Neural progenitor cell (in vitro differentiated cells): ENCODE measurements at regions not wholly inside any gene's neighbourhood (a gene's known extent, or its start where the extent isn't known, plus 50 kb on each side); places are given as distances from the start of the nearest gene placed in this dataset.

Source experiments
- DNase-seq: peaks from one replicate; pipeline ENCODE4 v3.0.0-alpha.2; 2016; ENCODE audit warnings: low spot score
- H2AFZ ChIP-seq: fragments of 200-600 bp; sonication (generic); replicated peaks from 2 replicates; pipeline ENCODE4 v1.6.1; 2016; ENCODE audit warnings: antibody characterized with exemption
- H3F3A ChIP-seq: fragments of 200-600 bp; sonication (generic); 2 replicates; pipeline ENCODE4 v1.6.1; 2016; ENCODE audit warnings: antibody characterized with exemption, low read depth
- H3K27ac ChIP-seq: fragments of 200-600 bp; sonication (generic); 2 replicates; pipeline ENCODE4 v1.5.1; 2016; ENCODE audit warnings: mild to moderate bottlenecking
- H3K27me3 ChIP-seq: fragments of 200-600 bp; sonication (generic); 2 replicates; pipeline ENCODE4 v1.6.1; 2016; ENCODE audit warnings: mild to moderate bottlenecking, moderate library complexity
- H3K36me3 ChIP-seq: fragments of 200-600 bp; sonication (generic); 2 replicates; pipeline ENCODE4 v1.5.1; 2016
- H3K4me1 ChIP-seq: fragments of 200-600 bp; sonication (generic); 2 replicates; pipeline ENCODE4 v1.6.1; 2016; ENCODE audit warnings: mixed run types
- H3K4me2 ChIP-seq: fragments of 200-600 bp; sonication (generic); 2 replicates; pipeline ENCODE4 v1.6.1; 2016
- H3K4me3 ChIP-seq: fragments of 200-600 bp; sonication (generic); 2 replicates; pipeline ENCODE4 v1.5.1; 2016
- H3K79me2 ChIP-seq: fragments of 200-600 bp; sonication (generic); 2 replicates; pipeline ENCODE4 v1.6.1; 2016; ENCODE audit warnings: low read depth
- H3K9ac ChIP-seq: fragments of 200-600 bp; sonication (generic); 2 replicates; pipeline ENCODE4 v1.6.1; 2016
- H3K9me3 ChIP-seq: fragments of 200-600 bp; sonication (generic); 2 replicates; pipeline ENCODE4 v1.5.1; 2016; ENCODE audit warnings: low read depth
- H4K20me1 ChIP-seq: fragments of 200-600 bp; sonication (generic); 2 replicates; pipeline ENCODE4 v1.6.1; 2016; ENCODE audit warnings: low read depth
- H3K27ac Mint-ChIP-seq: 3 replicates; pipeline ENCODE4 v1.8.0; 2021; ENCODE audit warnings: mixed read lengths
- H3K27me3 Mint-ChIP-seq: 2 replicates; pipeline ENCODE4 v1.8.0; 2022; ENCODE audit warnings: low read depth, mild to moderate bottlenecking, inconsistent platforms, moderate library complexity, mixed read lengths; ENCODE audit not compliant: insufficient read depth
- H3K36me3 Mint-ChIP-seq: 3 replicates; pipeline ENCODE4 v1.8.0; 2021; ENCODE audit warnings: mixed read lengths
- H3K4me1 Mint-ChIP-seq: 3 replicates; pipeline ENCODE4 v1.8.0; 2021; ENCODE audit warnings: mixed read lengths
- H3K4me3 Mint-ChIP-seq: 3 replicates; pipeline ENCODE4 v1.8.0; 2021; ENCODE audit warnings: mild to moderate bottlenecking, moderate library complexity, mixed read lengths
- H3K9me3 Mint-ChIP-seq: 3 replicates; pipeline ENCODE4 v1.8.0; 2020; ENCODE audit warnings: mixed read lengths
- EZH2 ChIP-seq: fragments of 200-600 bp; sonication (generic); IDR thresholded peaks from 2 replicates; pipeline ENCODE4 v1.6.1; 2017; ENCODE audit warnings: antibody characterized with exemption, mild to moderate bottlenecking, moderate library complexity
- EZH2phosphoT487 ChIP-seq: fragments of 200-600 bp; sonication (generic); IDR thresholded peaks from 2 replicates; pipeline ENCODE4 v1.6.1; 2017; ENCODE audit warnings: antibody characterized with exemption
- TF ChIP-seq, protein P1 (sequence below): fragments of 200-600 bp; sonication (generic); IDR thresholded peaks from 2 replicates; pipeline ENCODE4 v1.5.1; 2017; ENCODE audit warnings: antibody characterized with exemption, mild to moderate bottlenecking

DNA sequence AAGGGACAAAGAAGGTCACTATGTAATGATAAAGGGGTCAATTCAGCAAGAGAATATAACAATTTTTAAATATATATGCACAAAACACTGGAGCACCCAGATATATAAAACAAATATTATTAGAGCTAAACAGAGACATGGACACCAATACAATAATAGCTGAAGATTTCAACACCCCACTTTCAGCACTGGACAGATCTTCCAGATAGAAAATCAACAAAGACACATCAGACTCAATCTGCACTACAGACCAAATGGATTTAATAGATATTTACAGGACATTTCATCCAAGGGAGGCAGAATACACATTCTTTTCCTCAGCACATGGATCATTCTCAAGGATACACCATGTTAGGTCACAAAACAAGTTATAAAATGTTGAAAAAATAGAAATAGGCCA lies 111.4 kb downstream of the SOX3 start:
- Mint-ChIP-seq H3K4me3 (no peak overlapping the region), H3K27me3 (peaks cover 2% of the 10 kb centered on the region), H3K27ac (no peak overlapping the region), H3K36me3 (no peaks in the 10 kb centered on the region), H3K4me1 (peaks cover 9% of the 10 kb centered on the region), H3K9me3 (no peaks in the 10 kb centered on the region)
- no peak overlapping the region for H3K4me2 ChIP-seq
- H4K20me1 ChIP-seq: no peaks in the 10 kb centered on the region
- H3K27me3 ChIP-seq: no peaks in the 10 kb centered on the region
- no peak overlapping the region for H3K27ac ChIP-seq
- H3K9ac ChIP-seq: no peak overlapping the region
- H2AFZ ChIP-seq: no peak overlapping the region
- no peak for TF ChIP-seq EZH2phosphoT487
- no peak for TF ChIP-seq EZH2
- TF ChIP-seq, protein P1, sequence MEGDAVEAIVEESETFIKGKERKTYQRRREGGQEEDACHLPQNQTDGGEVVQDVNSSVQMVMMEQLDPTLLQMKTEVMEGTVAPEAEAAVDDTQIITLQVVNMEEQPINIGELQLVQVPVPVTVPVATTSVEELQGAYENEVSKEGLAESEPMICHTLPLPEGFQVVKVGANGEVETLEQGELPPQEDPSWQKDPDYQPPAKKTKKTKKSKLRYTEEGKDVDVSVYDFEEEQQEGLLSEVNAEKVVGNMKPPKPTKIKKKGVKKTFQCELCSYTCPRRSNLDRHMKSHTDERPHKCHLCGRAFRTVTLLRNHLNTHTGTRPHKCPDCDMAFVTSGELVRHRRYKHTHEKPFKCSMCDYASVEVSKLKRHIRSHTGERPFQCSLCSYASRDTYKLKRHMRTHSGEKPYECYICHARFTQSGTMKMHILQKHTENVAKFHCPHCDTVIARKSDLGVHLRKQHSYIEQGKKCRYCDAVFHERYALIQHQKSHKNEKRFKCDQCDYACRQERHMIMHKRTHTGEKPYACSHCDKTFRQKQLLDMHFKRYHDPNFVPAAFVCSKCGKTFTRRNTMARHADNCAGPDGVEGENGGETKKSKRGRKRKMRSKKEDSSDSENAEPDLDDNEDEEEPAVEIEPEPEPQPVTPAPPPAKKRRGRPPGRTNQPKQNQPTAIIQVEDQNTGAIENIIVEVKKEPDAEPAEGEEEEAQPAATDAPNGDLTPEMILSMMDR: no peak
- DNase-seq: no peak
- no peaks in the 10 kb centered on the region for H3K4me1 ChIP-seq
- H3K79me2 ChIP-seq: no peaks in the 10 kb centered on the region
- H3F3A ChIP-seq: no peaks in the 10 kb centered on the region
- no peak overlapping the region for H3K4me3 ChIP-seq
- no peaks in the 10 kb centered on the region for H3K36me3 ChIP-seq
- H3K9me3 ChIP-seq: no peaks in the 10 kb centered on the region

DNA sequence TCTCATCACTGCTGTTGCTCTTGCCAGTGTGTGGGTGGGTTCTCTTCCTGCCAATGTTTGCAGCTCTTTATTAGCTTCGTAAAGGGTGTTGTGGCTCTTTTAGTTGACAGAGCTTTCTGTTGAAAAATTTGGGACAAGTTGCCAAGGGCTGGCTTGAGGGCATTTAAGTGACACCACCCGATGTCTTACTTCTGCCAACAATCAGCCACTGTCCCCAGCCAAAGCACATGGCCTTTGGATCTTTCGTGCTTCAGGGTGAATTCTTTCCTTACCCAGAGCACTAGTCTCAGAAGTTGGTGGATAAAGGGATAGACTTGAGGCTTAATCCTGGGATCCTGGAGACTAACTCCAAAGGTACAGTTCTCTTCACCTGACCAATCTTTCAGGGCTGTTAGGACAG lies 113.6 kb downstream of the SOX3 start:
- H3K4me1 Mint-ChIP-seq: peaks cover 12% of the 10 kb centered on the region

DNA sequence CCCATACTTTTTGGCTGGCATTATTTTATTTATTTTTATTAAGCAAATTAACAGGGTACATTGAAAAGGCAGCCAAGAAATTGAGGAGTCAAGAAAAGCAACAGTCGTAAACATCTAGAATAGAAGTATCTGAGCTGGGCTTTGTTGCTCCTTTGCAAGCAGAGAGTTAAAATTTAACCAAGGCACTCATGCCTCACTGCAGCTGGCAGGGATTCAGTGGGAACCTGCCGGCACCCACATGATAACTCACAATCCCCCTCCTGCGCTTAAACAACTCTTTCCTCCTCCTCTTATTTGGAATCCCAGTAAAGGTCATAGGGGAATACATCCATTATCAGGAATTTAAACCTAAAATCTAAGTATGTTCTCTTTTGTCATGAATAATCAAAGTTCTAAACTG lies 115.5 kb downstream of the SOX3 start:
- Mint-ChIP-seq H3K36me3 (no peaks in the 10 kb centered on the region), H3K4me3 (no peak overlapping the region), H3K27me3 (peaks cover 2% of the 10 kb centered on the region), H3K4me1 (peaks cover 12% of the 10 kb centered on the region), H3K27ac (no peak overlapping the region), H3K9me3 (no peaks in the 10 kb centered on the region)
- Histone ChIP-seq H3K36me3 (no peaks in the 10 kb centered on the region), H3K79me2 (no peaks in the 10 kb centered on the region), H3K9ac (no peak overlapping the region), H3K4me2 (no peak overlapping the region), H2AFZ (no peak overlapping the region), H3K27me3 (no peaks in the 10 kb centered on the region), H3F3A (no peaks in the 10 kb centered on the region), H3K9me3 (no peaks in the 10 kb centered on the region), H3K4me1 (no peaks in the 10 kb centered on the region), H3K4me3 (no peak overlapping the region), H3K27ac (no peak overlapping the region), H4K20me1 (no peaks in the 10 kb centered on the region)
- TF ChIP-seq, protein P1: no peak
- TF ChIP-seq EZH2phosphoT487 (no peak), EZH2 (no peak)
- no peak for DNase-seq

More for the DNA sequence above, 113.6 kb downstream of the SOX3 start:
- H3K9ac ChIP-seq: no peak overlapping the region
- no peaks in the 10 kb centered on the region for H3K36me3 ChIP-seq
- Mint-ChIP-seq H3K9me3 (no peaks in the 10 kb centered on the region), H3K36me3 (no peaks in the 10 kb centered on the region), H3K4me3 (no peak overlapping the region), H3K27me3 (peaks cover 2% of the 10 kb centered on the region), H3K27ac (no peak overlapping the region)
- no peak overlapping the region for H3K4me3 ChIP-seq
- no peak overlapping the region for H3K4me2 ChIP-seq
- no peaks in the 10 kb centered on the region for H3K9me3 ChIP-seq
- no peak for DNase-seq
- H3K27me3 ChIP-seq: no peaks in the 10 kb centered on the region
- no peaks in the 10 kb centered on the region for H3K79me2 ChIP-seq
- no peak overlapping the region for H2AFZ ChIP-seq
- no peaks in the 10 kb centered on the region for H3F3A ChIP-seq
- TF ChIP-seq EZH2 (no peak), EZH2phosphoT487 (no peak)
- TF ChIP-seq, protein P1: no peak
- no peak overlapping the region for H3K27ac ChIP-seq
- H4K20me1 ChIP-seq: no peaks in the 10 kb centered on the region
- no peaks in the 10 kb centered on the region for H3K4me1 ChIP-seq

DNA sequence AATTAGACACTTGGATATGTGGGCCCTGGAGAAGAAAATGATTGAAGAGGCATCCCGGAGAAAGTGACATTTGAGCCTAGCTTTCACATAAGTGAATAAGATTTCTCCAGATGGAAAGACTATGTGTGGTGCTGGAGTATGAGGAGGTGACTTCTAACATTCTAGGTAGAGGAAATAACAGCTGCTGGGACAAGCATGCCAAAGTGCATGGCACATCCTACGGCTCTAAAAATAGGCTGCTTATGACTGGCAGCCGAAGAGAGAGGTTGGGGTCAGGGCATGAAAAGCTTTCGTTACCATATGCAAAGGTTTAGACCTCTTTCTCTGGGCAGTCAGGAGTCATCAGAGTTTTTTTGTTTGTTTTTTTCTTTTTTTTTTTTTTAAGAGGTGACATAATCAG lies 142.0 kb downstream of the SOX3 start:
- no peak overlapping the region for H3K4me3 Mint-ChIP-seq
- TF ChIP-seq EZH2phosphoT487 (no peak), EZH2 (no peak)
- TF ChIP-seq, protein P1: no peak
- H3K36me3 Mint-ChIP-seq: no peaks in the 10 kb centered on the region
- Histone ChIP-seq H3F3A (no peaks in the 10 kb centered on the region), H3K36me3 (no peaks in the 10 kb centered on the region), H3K9ac (no peak overlapping the region), H3K4me2 (no peak overlapping the region), H3K4me3 (no peak overlapping the region), H3K79me2 (no peaks in the 10 kb centered on the region), H3K4me1 (no peaks in the 10 kb centered on the region), H2AFZ (no peak overlapping the region), H3K27ac (no peak overlapping the region), H4K20me1 (no peaks in the 10 kb centered on the region), H3K9me3 (no peaks in the 10 kb centered on the region), H3K27me3 (no peaks in the 10 kb centered on the region)
- H3K27ac Mint-ChIP-seq: no peak overlapping the region
- DNase-seq: no peak
- peaks cover 5% of the 10 kb centered on the region for H3K4me1 Mint-ChIP-seq
- H3K27me3 Mint-ChIP-seq: no peaks in the 10 kb centered on the region
- H3K9me3 Mint-ChIP-seq: no peaks in the 10 kb centered on the region
